ENCODE measurements at regions not wholly inside any gene's neighbourhood (a gene's known extent, or its start where the extent isn't known, plus 50 kb on each side); places are given as distances from the start of the nearest gene placed in this dataset.

DNA sequence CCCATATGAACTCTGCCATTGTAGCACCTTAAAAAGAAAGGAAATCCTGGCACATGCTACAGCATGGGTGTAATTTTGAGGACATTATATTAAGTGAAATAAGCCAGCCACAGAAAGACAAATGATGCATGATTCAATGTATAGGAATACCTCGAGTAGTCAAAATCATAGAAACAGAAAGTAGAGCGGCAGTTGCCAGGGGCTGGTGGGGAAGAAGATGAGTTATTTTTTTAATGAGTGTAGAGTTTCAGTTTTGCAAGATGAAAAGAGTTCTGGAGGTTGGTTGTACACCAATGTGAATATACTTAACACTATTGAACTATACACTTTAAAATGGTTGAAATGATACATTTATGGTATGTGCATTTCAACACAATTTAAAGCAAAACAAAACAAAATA is 133.0 kb downstream of the ZDHHC21 start:
- no peak for DNase-seq (ENCODE audit: low read depth, low spot score)
- no peaks in the 10 kb centered on the region for H3K9me3 ChIP-seq (ENCODE audit: insufficient read depth, low read length)
- H3K27me3 ChIP-seq (ENCODE audit: insufficient read depth, insufficient read length), result no peaks in the 10 kb centered on the region
- H3K36me3 ChIP-seq (ENCODE audit: insufficient read depth, insufficient read length, low read length), result no peaks in the 10 kb centered on the region
- no peak overlapping the region for H3K4me3 ChIP-seq (ENCODE audit: insufficient read length, low read depth)
- H3K9ac ChIP-seq (ENCODE audit: insufficient read length, low read depth), result no peak overlapping the region
- no peak for TF ChIP-seq SUZ12 (IDR thresholded peaks at IDR 0.05; ENCODE audit: extremely low read depth, insufficient read depth, insufficient read length)
- TF ChIP-seq YY1 (IDR thresholded peaks at IDR 0.05; ENCODE audit: insufficient read depth, insufficient read length), result no peak
- no peak for TF ChIP-seq ZNF274 (IDR thresholded peaks at IDR 0.05; ENCODE audit: low read depth, low read length)
- no peaks in the 10 kb centered on the region for H3K4me1 ChIP-seq (ENCODE audit: insufficient read depth, insufficient read length)

GRCh38 chr9:14554886-14555285 is 138.3 kb downstream of the ZDHHC21 start:
- H3K9ac ChIP-seq (ENCODE audit: insufficient read length, low read depth), result no peak overlapping the region
- H3K27me3 ChIP-seq (ENCODE audit: insufficient read depth, insufficient read length), result no peaks in the 10 kb centered on the region
- no peak overlapping the region for H3K4me3 ChIP-seq (ENCODE audit: insufficient read length, low read depth)
- no peaks in the 10 kb centered on the region for H3K36me3 ChIP-seq (ENCODE audit: insufficient read depth, insufficient read length, low read length)
- H3K4me1 ChIP-seq (ENCODE audit: insufficient read depth, insufficient read length), result no peaks in the 10 kb centered on the region
- TF ChIP-seq ZNF274 (IDR thresholded peaks at IDR 0.05; ENCODE audit: low read depth, low read length) (no peak), SUZ12 (IDR thresholded peaks at IDR 0.05; ENCODE audit: extremely low read depth, insufficient read depth, insufficient read length) (no peak), YY1 (IDR thresholded peaks at IDR 0.05; ENCODE audit: insufficient read depth, insufficient read length) (no peak)
- no peak for DNase-seq (ENCODE audit: low read depth, low spot score)
- no peaks in the 10 kb centered on the region for H3K9me3 ChIP-seq (ENCODE audit: insufficient read depth, low read length)

DNA sequence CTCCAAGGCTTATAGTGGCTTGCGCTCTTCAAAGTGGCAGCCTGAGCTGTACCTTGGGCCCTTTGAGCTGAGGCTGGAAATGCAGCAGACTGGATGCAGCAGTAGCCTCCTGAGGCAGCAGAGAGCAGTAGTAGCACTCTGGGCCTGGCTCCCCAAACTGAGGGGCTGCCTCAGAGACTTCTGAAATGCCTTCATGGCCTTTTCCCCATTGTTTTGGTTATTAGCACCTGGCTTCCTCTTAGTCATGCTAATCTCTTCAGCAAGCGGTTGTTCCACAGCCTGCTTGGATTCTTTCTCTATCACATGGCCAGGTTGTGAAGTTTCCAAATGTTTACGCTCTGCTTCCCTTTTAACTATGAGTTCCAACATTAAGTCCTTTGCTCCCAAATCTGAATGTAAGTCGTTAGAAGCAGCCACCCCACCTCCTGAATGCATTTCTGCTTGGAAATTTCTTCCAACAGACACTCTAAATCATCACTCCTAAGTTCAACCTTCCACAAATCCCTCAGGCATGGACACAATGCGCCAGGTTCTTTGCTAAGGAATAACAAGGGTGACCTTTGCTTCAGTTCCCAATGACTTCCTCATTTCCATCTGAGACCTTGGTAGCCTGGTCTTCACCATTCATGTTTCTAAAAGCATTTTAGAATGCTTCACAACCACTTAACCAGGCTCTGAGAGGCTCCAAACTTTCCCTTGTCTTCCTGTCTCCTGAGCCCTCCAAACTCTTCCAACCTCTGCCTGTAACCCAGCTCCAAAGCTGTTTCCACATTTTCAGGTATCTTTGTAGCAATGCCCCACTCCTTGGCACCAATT is 145.8 kb downstream of the ZDHHC21 start:
- Histone ChIP-seq H3K36me3 (ENCODE audit: insufficient read depth, insufficient read length, low read length) (no peaks in the 10 kb centered on the region), H3K9ac (ENCODE audit: insufficient read length, low read depth) (no peak overlapping the region), H3K27me3 (ENCODE audit: insufficient read depth, insufficient read length) (no peaks in the 10 kb centered on the region), H3K9me3 (ENCODE audit: insufficient read depth, low read length) (peaks cover 5% of the 10 kb centered on the region; the same call in 1 of the 2 replicates), H3K4me1 (ENCODE audit: insufficient read depth, insufficient read length) (peaks cover 5% of the 10 kb centered on the region), H3K4me3 (ENCODE audit: insufficient read length, low read depth) (no peak overlapping the region)
- no peak for TF ChIP-seq ZNF274 (IDR thresholded peaks at IDR 0.05; ENCODE audit: low read depth, low read length)
- peak; percentile 93 for DNase-seq (ENCODE audit: low read depth, low spot score)

DNA sequence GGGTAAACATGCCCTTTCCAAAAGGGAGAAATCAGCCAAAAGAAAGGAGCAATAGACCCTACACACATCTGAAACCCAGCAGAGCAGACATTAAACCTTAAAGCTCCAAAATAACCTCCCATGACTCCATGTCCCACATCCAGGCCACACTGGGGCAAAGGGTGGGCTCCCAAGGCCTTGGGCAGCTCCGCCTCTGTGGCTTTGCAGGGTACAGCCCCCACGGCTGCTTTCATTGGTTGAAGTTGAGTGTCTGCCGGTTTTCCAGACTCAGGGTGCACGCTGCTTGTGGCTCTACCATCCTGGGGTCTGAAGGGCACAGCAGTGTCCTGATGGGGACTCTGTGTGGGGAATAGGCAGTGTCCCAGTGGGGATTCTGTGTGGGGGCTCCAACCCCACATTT is 146.5 kb downstream of the ZDHHC21 start:
- DNase-seq (ENCODE audit: low read depth, low spot score), result no peak
- H3K4me1 ChIP-seq (ENCODE audit: insufficient read depth, insufficient read length), result peaks cover 7% of the 10 kb centered on the region
- H3K36me3 ChIP-seq (ENCODE audit: insufficient read depth, insufficient read length, low read length), result no peaks in the 10 kb centered on the region
- no peak overlapping the region for H3K4me3 ChIP-seq (ENCODE audit: insufficient read length, low read depth)
- TF ChIP-seq ZNF274 (IDR thresholded peaks at IDR 0.05; ENCODE audit: low read depth, low read length) (no peak), SUZ12 (IDR thresholded peaks at IDR 0.05; ENCODE audit: extremely low read depth, insufficient read depth, insufficient read length) (no peak), YY1 (IDR thresholded peaks at IDR 0.05; ENCODE audit: insufficient read depth, insufficient read length) (no peak)
- peaks cover 5% of the 10 kb centered on the region; the same call in 1 of the 2 replicates for H3K9me3 ChIP-seq (ENCODE audit: insufficient read depth, low read length)
- no peaks in the 10 kb centered on the region for H3K27me3 ChIP-seq (ENCODE audit: insufficient read depth, insufficient read length)
- H3K9ac ChIP-seq (ENCODE audit: insufficient read length, low read depth), result no peak overlapping the region

- Histone ChIP-seq H3K4me1 (ENCODE audit: insufficient read depth, insufficient read length) (peaks cover 7% of the 10 kb centered on the region), H3K4me3 (ENCODE audit: insufficient read length, low read depth) (no peak overlapping the region), H3K9ac (ENCODE audit: insufficient read length, low read depth) (no peak overlapping the region), H3K27me3 (ENCODE audit: insufficient read depth, insufficient read length) (no peaks in the 10 kb centered on the region), H3K9me3 (ENCODE audit: insufficient read depth, low read length) (peaks cover 5% of the 10 kb centered on the region; the same call in 1 of the 2 replicates), H3K36me3 (ENCODE audit: insufficient read depth, insufficient read length, low read length) (no peaks in the 10 kb centered on the region)
- no peak for DNase-seq (ENCODE audit: low read depth, low spot score)
- TF ChIP-seq YY1 (IDR thresholded peaks at IDR 0.05; ENCODE audit: insufficient read depth, insufficient read length) (no peak), SUZ12 (IDR thresholded peaks at IDR 0.05; ENCODE audit: extremely low read depth, insufficient read depth, insufficient read length) (no peak), ZNF274 (IDR thresholded peaks at IDR 0.05; ENCODE audit: low read depth, low read length) (no peak)
These were observed 151.2 kb downstream of the ZDHHC21 start for GRCh38 chr9:14542071-14542470.

- DNase-seq (ENCODE audit: low read depth, low spot score), result no peak
- peaks cover 8% of the 10 kb centered on the region for H3K4me1 ChIP-seq (ENCODE audit: insufficient read depth, insufficient read length)
- H3K27me3 ChIP-seq (ENCODE audit: insufficient read depth, insufficient read length), result no peaks in the 10 kb centered on the region
- TF ChIP-seq SUZ12 (IDR thresholded peaks at IDR 0.05; ENCODE audit: extremely low read depth, insufficient read depth, insufficient read length), result no peak
- no peak for TF ChIP-seq YY1 (IDR thresholded peaks at IDR 0.05; ENCODE audit: insufficient read depth, insufficient read length)
- TF ChIP-seq ZNF274 (IDR thresholded peaks at IDR 0.05; ENCODE audit: low read depth, low read length), result no peak
- no peak overlapping the region for H3K4me3 ChIP-seq (ENCODE audit: insufficient read length, low read depth)
- H3K9ac ChIP-seq (ENCODE audit: insufficient read length, low read depth), result no peak overlapping the region
- H3K36me3 ChIP-seq (ENCODE audit: insufficient read depth, insufficient read length, low read length), result no peaks in the 10 kb centered on the region
- no peaks in the 10 kb centered on the region for H3K9me3 ChIP-seq (ENCODE audit: insufficient read depth, low read length)
These were observed 154.7 kb downstream of the ZDHHC21 start for GRCh38 chr9:14538526-14538925.

DNA sequence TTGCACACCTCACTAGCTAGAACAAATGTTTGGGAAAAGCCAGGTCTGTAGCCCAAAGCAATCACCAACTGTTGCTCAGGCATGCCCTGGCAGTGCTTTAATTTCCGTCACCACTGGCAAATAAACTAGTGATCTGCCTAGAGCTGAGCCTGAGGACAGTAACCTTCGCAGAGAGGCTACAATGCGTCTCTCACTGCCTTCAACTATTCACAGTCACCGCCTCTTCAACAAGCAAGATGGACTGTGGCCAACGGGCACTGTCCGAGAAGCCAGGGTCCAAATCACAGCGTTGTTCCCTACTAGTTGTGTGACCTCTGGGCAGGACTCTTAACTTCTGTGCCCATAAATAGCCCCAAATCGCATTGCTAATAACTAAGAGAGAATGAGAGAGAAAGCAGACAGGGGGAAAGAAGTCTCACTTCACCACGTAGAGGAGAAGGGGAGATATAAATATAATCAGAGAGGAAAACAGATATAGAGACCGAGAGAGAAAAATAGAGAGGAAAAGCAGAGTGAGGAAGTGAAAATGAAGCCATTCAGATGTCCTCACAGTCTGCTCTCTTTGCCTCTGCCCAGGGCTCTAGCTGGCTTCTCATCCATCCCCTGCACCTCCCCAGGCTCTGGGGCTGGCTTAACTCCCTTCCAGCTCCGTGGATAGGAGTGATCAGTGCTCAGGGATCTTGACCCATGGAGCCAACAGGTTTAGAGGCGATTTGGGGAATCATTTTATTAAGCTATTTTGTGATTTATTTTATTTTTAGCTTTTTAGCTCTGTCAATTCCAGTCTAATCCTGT is 157.9 kb downstream of the ZDHHC21 start:
- no peaks in the 10 kb centered on the region for H3K9me3 ChIP-seq (ENCODE audit: insufficient read depth, low read length)
- peaks cover 10% of the 10 kb centered on the region for H3K4me1 ChIP-seq (ENCODE audit: insufficient read depth, insufficient read length)
- DNase-seq (ENCODE audit: low read depth, low spot score), result no peak
- H3K27me3 ChIP-seq (ENCODE audit: insufficient read depth, insufficient read length), result no peaks in the 10 kb centered on the region
- H3K36me3 ChIP-seq (ENCODE audit: insufficient read depth, insufficient read length, low read length), result no peaks in the 10 kb centered on the region
- H3K4me3 ChIP-seq (ENCODE audit: insufficient read length, low read depth), result no peak overlapping the region
- no peak overlapping the region for H3K9ac ChIP-seq (ENCODE audit: insufficient read length, low read depth)
- no peak for TF ChIP-seq ZNF274 (IDR thresholded peaks at IDR 0.05; ENCODE audit: low read depth, low read length)
- no peak for TF ChIP-seq SUZ12 (IDR thresholded peaks at IDR 0.05; ENCODE audit: extremely low read depth, insufficient read depth, insufficient read length)
- TF ChIP-seq YY1 (IDR thresholded peaks at IDR 0.05; ENCODE audit: insufficient read depth, insufficient read length), result no peak

Data from NT2/D1 (cell line).